ENCODE measurements at regions not wholly inside any gene's neighbourhood (a gene's known extent, or its start where the extent isn't known, plus 50 kb on each side); places are given as distances from the start of the nearest gene placed in this dataset.

- Histone ChIP-seq H3K14ac (replicated peaks; ENCODE audit: low read depth, low read length) (no peak overlapping the region), H2BK20ac (ENCODE audit: low read depth, low read length) (no peak overlapping the region), H3K36me3 (ENCODE audit: control insufficient read depth, insufficient read depth, low read length) (no peaks in the 10 kb centered on the region), H2BK15ac (ENCODE audit: low read depth, low read length) (no peak overlapping the region), H3K9ac (ENCODE audit: low read depth, low read length) (no peak overlapping the region), H3K4me3 (ENCODE audit: insufficient read depth, low read depth, low read length) (no peak overlapping the region), H2BK120ac (ENCODE audit: low read depth, low read length) (no peak overlapping the region), H3K56ac (ENCODE audit: extremely low read depth, insufficient read depth, low read length) (no peak overlapping the region), H3K23ac (ENCODE audit: low read depth, low read length) (no peak overlapping the region), H3K27ac (ENCODE audit: insufficient read depth, low read length) (no peak overlapping the region), H2AK9ac (replicated peaks; ENCODE audit: low read depth, low read length, poor library complexity) (no peak overlapping the region), H2AFZ (replicated peaks; ENCODE audit: low read length, poor library complexity) (no peak overlapping the region), H4K20me1 (ENCODE audit: insufficient read depth, low read length) (no peaks in the 10 kb centered on the region), H3K9me3 (ENCODE audit: control insufficient read depth, insufficient read depth, low read length) (0 out of 2 replicates have a peak, but pooled peaks cover 3% of the 10 kb centered on the region), H4K91ac (ENCODE audit: insufficient read depth, low read depth, low read length) (no peak overlapping the region), H4K8ac (ENCODE audit: low read depth in 2 of 2, low read length in 2 of 2) (no peak overlapping the region), H3K18ac (ENCODE audit: low read depth, low read length) (no peak overlapping the region), H3K79me1 (ENCODE audit: low read depth in 1 of 2, low read length in 2 of 2) (no peaks in the 10 kb centered on the region), H2AK5ac (ENCODE audit: low read depth, low read length) (no peak overlapping the region), H3K27me3 (ENCODE audit: control insufficient read depth, insufficient read depth, low read length) (no peaks in the 10 kb centered on the region), H3K9me1 (ENCODE audit: insufficient read depth, low read length) (no peaks in the 10 kb centered on the region), H2BK5ac (ENCODE audit: low read depth, low read length, poor library complexity, severe bottlenecking) (no peak overlapping the region), H3K4me2 (ENCODE audit: low read depth, low read length) (no peak overlapping the region), H4K5ac (ENCODE audit: low read depth, low read length) (no peak overlapping the region), H3K4me1 (ENCODE audit: control insufficient read depth, insufficient read depth, low read length) (no peaks in the 10 kb centered on the region), H3K4ac (ENCODE audit: low read depth, low read length) (no peak overlapping the region)
- CTCF ChIA-PET = no interaction called here
- no peak for DNase-seq
- dilution Hi-C loops (cut with HindIII; ENCODE audit: low sequenced_read_pairs, unreplicated experiment) (no loop called here), in situ Hi-C loops (cut with MboI; ENCODE audit: low sequenced_read_pairs) (no loop called here), intact Hi-C loops (cut with micrococcal nuclease) (no loop called here)
- no peak for ATAC-seq (ENCODE audit: low read depth)
- BruUV-seq (replicated peaks) = no TSS peak
- no peak for TF ChIP-seq RCOR1 (IDR thresholded peaks at IDR 0.05; ENCODE audit: insufficient replicate concordance, low read length)
- TF ChIP-seq NFE2L2 (IDR thresholded peaks at IDR 0.05; ENCODE audit: low read depth, low read length) = no peak
- TF ChIP-seq SMC3 (IDR thresholded peaks at IDR 0.05; ENCODE audit: low read depth, low read length) = no peak
- no peak for TF ChIP-seq MAFK (IDR thresholded peaks at IDR 0.05; ENCODE audit: low read depth, low read length)
- TF ChIP-seq POLR2A (IDR thresholded peaks at IDR 0.05; ENCODE audit: low read depth, low read length) = no peak
- POLR2A ChIA-PET (ENCODE audit: unreplicated experiment) = no interaction called here
- no CpG with 5 or more reads among the region's 1 CpG for WGBS, 2 experiments (ENCODE audit: extremely low coverage in 2 of 2, insufficient read length in 1 of 2)
These were observed 621.0 kb downstream of the TECRL start for GRCh38 chr4:63788271-63788670.

Measured in IMR-90 (cell line).